Activated naive CD8-positive, alpha-beta T cell treated with anti-CD3 and anti-CD28 coated beads, Interleukin-2, amount 50 U/mL, for 24 hours (primary cell): ENCODE measurements at regions not wholly inside any gene's neighbourhood (a gene's known extent, or its start where the extent isn't known, plus 50 kb on each side); places are given as distances from the start of the nearest gene placed in this dataset.

Experiments used
- ATAC-seq: fragments of 150-1000 bp; cut with Tn5 transposase; one replicate; pipeline ENCODE4 v1.10.0; 2021
- DNase-seq: peaks from one replicate; pipeline ENCODE4 v3.0.0; 2021
- H3K27ac Mint-ChIP-seq: one replicate; pipeline ENCODE4 v1.8.0; 2021; ENCODE audit warnings: mild to moderate bottlenecking, mixed read lengths
- H3K27me3 Mint-ChIP-seq: one replicate; pipeline ENCODE4 v1.8.0; 2021; ENCODE audit warnings: mixed read lengths
- H3K36me3 Mint-ChIP-seq: one replicate; pipeline ENCODE4 v1.8.0; 2021; ENCODE audit warnings: low read depth, mixed read lengths
- H3K4me1 Mint-ChIP-seq: one replicate; pipeline ENCODE4 v1.8.0; 2021; ENCODE audit warnings: mixed read lengths
- H3K4me3 Mint-ChIP-seq: one replicate; pipeline ENCODE4 v1.8.0; 2021; ENCODE audit warnings: mild to moderate bottlenecking, moderate library complexity, mixed read lengths
- H3K9me3 Mint-ChIP-seq: one replicate; pipeline ENCODE4 v1.8.0; 2021; ENCODE audit warnings: mixed read lengths

- Mint-ChIP-seq H3K9me3 (peaks cover 1% of the 10 kb centered on the region), H3K27me3 (no peaks in the 10 kb centered on the region), H3K4me3 (no peak overlapping the region), H3K36me3 (no peaks in the 10 kb centered on the region), H3K4me1 (no peaks in the 10 kb centered on the region), H3K27ac (no peak overlapping the region)
- DNase-seq (no peak), ATAC-seq (no peak)
Measured at GRCh38 chr2:220125551-220125950, 498.1 kb downstream of the SLC4A3 start.

- H3K4me3 Mint-ChIP-seq: no peak overlapping the region
- H3K4me1 Mint-ChIP-seq: no peaks in the 10 kb centered on the region
- H3K36me3 Mint-ChIP-seq: no peaks in the 10 kb centered on the region
- no peak overlapping the region for H3K27ac Mint-ChIP-seq
- H3K27me3 Mint-ChIP-seq: no peaks in the 10 kb centered on the region
- H3K9me3 Mint-ChIP-seq: peaks cover 4% of the 10 kb centered on the region
- no peak for DNase-seq
- no peak for ATAC-seq
Measured at GRCh38 chr2:220127311-220127710, 499.9 kb downstream of the SLC4A3 start.

GRCh38 chr2:220127876-220128275 lies 500.4 kb downstream of the SLC4A3 start:
- Mint-ChIP-seq H3K27me3 (no peaks in the 10 kb centered on the region), H3K4me1 (no peaks in the 10 kb centered on the region), H3K9me3 (peaks cover 4% of the 10 kb centered on the region), H3K4me3 (no peak overlapping the region), H3K36me3 (no peaks in the 10 kb centered on the region), H3K27ac (no peak overlapping the region)
- ATAC-seq: no peak
- no peak for DNase-seq

- Mint-ChIP-seq H3K27me3 (no peaks in the 10 kb centered on the region), H3K36me3 (no peaks in the 10 kb centered on the region), H3K4me1 (no peaks in the 10 kb centered on the region), H3K9me3 (peaks cover 4% of the 10 kb centered on the region), H3K4me3 (no peak overlapping the region), H3K27ac (no peak overlapping the region)
- no peak for DNase-seq
- no peak for ATAC-seq
Measured at GRCh38 chr2:220129391-220129790, 502.0 kb downstream of the SLC4A3 start.

GRCh38 chr2:220134756-220135534 lies 507.5 kb downstream of the SLC4A3 start:
- no peak for ATAC-seq
- no peak overlapping the region for H3K27ac Mint-ChIP-seq
- H3K9me3 Mint-ChIP-seq: peaks cover 8% of the 10 kb centered on the region
- no peak overlapping the region for H3K4me3 Mint-ChIP-seq
- H3K27me3 Mint-ChIP-seq: no peaks in the 10 kb centered on the region
- DNase-seq: no peak
- H3K4me1 Mint-ChIP-seq: no peaks in the 10 kb centered on the region
- no peaks in the 10 kb centered on the region for H3K36me3 Mint-ChIP-seq

- ATAC-seq: no peak
- no peaks in the 10 kb centered on the region for H3K4me1 Mint-ChIP-seq
- H3K9me3 Mint-ChIP-seq: peaks cover 10% of the 10 kb centered on the region
- no peak for DNase-seq
- H3K36me3 Mint-ChIP-seq: no peaks in the 10 kb centered on the region
- H3K27me3 Mint-ChIP-seq: peaks cover 5% of the 10 kb centered on the region
- no peak overlapping the region for H3K4me3 Mint-ChIP-seq
- no peak overlapping the region for H3K27ac Mint-ChIP-seq
Measured at GRCh38 chr2:220143336-220143735, 515.9 kb downstream of the SLC4A3 start.

GRCh38 chr2:220144411-220144810 lies 517.0 kb downstream of the SLC4A3 start:
- H3K4me3 Mint-ChIP-seq: no peak overlapping the region
- no peak for DNase-seq
- no peak overlapping the region for H3K27ac Mint-ChIP-seq
- H3K4me1 Mint-ChIP-seq: no peaks in the 10 kb centered on the region
- no peak for ATAC-seq
- peaks cover 9% of the 10 kb centered on the region for H3K9me3 Mint-ChIP-seq
- peaks cover 5% of the 10 kb centered on the region for H3K27me3 Mint-ChIP-seq
- no peaks in the 10 kb centered on the region for H3K36me3 Mint-ChIP-seq

GRCh38 chr2:220147161-220148038 lies 520.0 kb downstream of the SLC4A3 start:
- no peaks in the 10 kb centered on the region for H3K4me1 Mint-ChIP-seq
- DNase-seq (no peak), ATAC-seq (no peak)
- peaks cover 6% of the 10 kb centered on the region for H3K9me3 Mint-ChIP-seq
- H3K36me3 Mint-ChIP-seq: no peaks in the 10 kb centered on the region
- H3K27ac Mint-ChIP-seq: no peak overlapping the region
- no peak overlapping the region for H3K4me3 Mint-ChIP-seq
- peaks cover 5% of the 10 kb centered on the region for H3K27me3 Mint-ChIP-seq

- H3K4me3 Mint-ChIP-seq: no peak overlapping the region
- peaks cover 6% of the 10 kb centered on the region for H3K9me3 Mint-ChIP-seq
- no peak overlapping the region for H3K27ac Mint-ChIP-seq
- DNase-seq: no peak
- peaks cover 5% of the 10 kb centered on the region for H3K27me3 Mint-ChIP-seq
- H3K4me1 Mint-ChIP-seq: no peaks in the 10 kb centered on the region
- ATAC-seq: no peak
- no peaks in the 10 kb centered on the region for H3K36me3 Mint-ChIP-seq
Measured at GRCh38 chr2:220148471-220149248, 521.2 kb downstream of the SLC4A3 start.

- no peak overlapping the region for H3K4me3 Mint-ChIP-seq
- no peak for ATAC-seq
- H3K27me3 Mint-ChIP-seq: no peaks in the 10 kb centered on the region
- no peaks in the 10 kb centered on the region for H3K9me3 Mint-ChIP-seq
- H3K4me1 Mint-ChIP-seq: no peaks in the 10 kb centered on the region
- H3K27ac Mint-ChIP-seq: no peak overlapping the region
- no peaks in the 10 kb centered on the region for H3K36me3 Mint-ChIP-seq
- no peak for DNase-seq
Measured at GRCh38 chr2:220151341-220151740, 523.9 kb downstream of the SLC4A3 start.

- Mint-ChIP-seq H3K27ac (no peak overlapping the region), H3K36me3 (no peaks in the 10 kb centered on the region), H3K4me3 (no peak overlapping the region), H3K4me1 (no peaks in the 10 kb centered on the region), H3K9me3 (no peaks in the 10 kb centered on the region), H3K27me3 (no peaks in the 10 kb centered on the region)
- ATAC-seq: no peak
- DNase-seq: no peak
Measured at GRCh38 chr2:220152281-220152935, 525.0 kb downstream of the SLC4A3 start.

- Mint-ChIP-seq H3K36me3 (no peaks in the 10 kb centered on the region), H3K27me3 (no peaks in the 10 kb centered on the region), H3K4me1 (no peaks in the 10 kb centered on the region), H3K27ac (no peak overlapping the region), H3K4me3 (no peak overlapping the region), H3K9me3 (no peaks in the 10 kb centered on the region)
- no peak for DNase-seq
- no peak for ATAC-seq
Measured at GRCh38 chr2:220153118-220153517, 525.7 kb downstream of the SLC4A3 start.

- Mint-ChIP-seq H3K27me3 (no peaks in the 10 kb centered on the region), H3K27ac (no peak overlapping the region), H3K9me3 (no peaks in the 10 kb centered on the region), H3K4me1 (no peaks in the 10 kb centered on the region), H3K36me3 (no peaks in the 10 kb centered on the region), H3K4me3 (no peak overlapping the region)
- DNase-seq (no peak), ATAC-seq (no peak)
Measured at GRCh38 chr2:220154304-220154703, 526.9 kb downstream of the SLC4A3 start.

- H3K9me3 Mint-ChIP-seq: no peaks in the 10 kb centered on the region
- no peaks in the 10 kb centered on the region for H3K4me1 Mint-ChIP-seq
- H3K36me3 Mint-ChIP-seq: no peaks in the 10 kb centered on the region
- ATAC-seq: no peak
- H3K27me3 Mint-ChIP-seq: no peaks in the 10 kb centered on the region
- no peak for DNase-seq
- H3K27ac Mint-ChIP-seq: no peak overlapping the region
- no peak overlapping the region for H3K4me3 Mint-ChIP-seq
Measured at GRCh38 chr2:220157312-220157711, 529.9 kb downstream of the SLC4A3 start.
